Thyroid gland (tissue), 4 donors: ENCODE measurements at regions not wholly inside any gene's neighbourhood (a gene's known extent, or its start where the extent isn't known, plus 50 kb on each side); places are given as distances from the start of the nearest gene placed in this dataset.

Experiments
- CTCF ChIP-seq, 6 experiments: fragments of 200-600 bp in 3 of 6; fragments of 450-650 bp in 3 of 6; sonication (generic) in 3 of 6; IDR thresholded peaks; one replicate each; pipeline ENCODE4 v1.5.1; 2016 to 2019; ENCODE audit warnings: antibody characterized with exemption in 6 of 6, mild to moderate bottlenecking in 2 of 6, inconsistent platforms in 1 of 6, moderate library complexity in 1 of 6
- POLR2A ChIP-seq, 2 donors: fragments of 450-650 bp; IDR thresholded peaks; one replicate each; pipeline ENCODE4 v1.6.1; 2017; ENCODE audit warnings: antibody characterized with exemption in 2 of 2, mild to moderate bottlenecking in 2 of 2, moderate library complexity in 1 of 2

- no peak for TF ChIP-seq CTCF (IDR thresholded peaks at IDR 0.05)
- TF ChIP-seq POLR2A (IDR thresholded peaks at IDR 0.05): no peak
Observed at GRCh38 chr9:119698535-119698934, 329.3 kb upstream of the BRINP1 start.
